SK-N-SH treated with all-trans-retinoic acid at 6 μM for 48 hours (cell line): ENCODE measurements at regions not wholly inside any gene's neighbourhood (a gene's known extent, or its start where the extent isn't known, plus 50 kb on each side); places are given as distances from the start of the nearest gene placed in this dataset.
A peak's percentile ranks its signal among the peaks of the same experiment; 100 is the strongest.

Source experiments
- ATAC-seq: fragments of 200-7000 bp; cut with Tn5 transposase; 3 replicates; pipeline ENCODE4 v1.9.1; 2020; ENCODE audit warnings: mild to moderate bottlenecking, moderate library complexity
- ARNTL ChIP-seq: fragments of 450-650 bp; formaldehyde crosslinking; IDR thresholded peaks from 2 replicates; pipeline ENCODE4 v1.5.0; 2020; ENCODE audit warnings: low read depth, mild to moderate bottlenecking, moderate library complexity, borderline replicate concordance
- BACH2 ChIP-seq: fragments of 250-450 bp; sonication (Bioruptor Pico); IDR thresholded peaks from 2 replicates; pipeline ENCODE4 v1.9.0; 2021; ENCODE audit warnings: mild to moderate bottlenecking, borderline replicate concordance
- CSDC2 ChIP-seq: fragments of 250-450 bp; sonication (Bioruptor Pico); IDR thresholded peaks from 2 replicates; pipeline ENCODE4 v1.5.0; 2020; ENCODE audit warnings: mild to moderate bottlenecking, moderate library complexity
- CSRNP3 ChIP-seq: fragments of 250-450 bp; sonication (Bioruptor Pico); IDR thresholded peaks from 2 replicates; pipeline ENCODE4 v1.5.1; 2021; ENCODE audit warnings: mild to moderate bottlenecking, moderate library complexity
- GLIS3 ChIP-seq: fragments of 250-450 bp; sonication (Bioruptor Pico); IDR thresholded peaks from 2 replicates; pipeline ENCODE4 v1.5.0; 2020; ENCODE audit warnings: mild to moderate bottlenecking, moderate library complexity
- ISL1 ChIP-seq: fragments of 250-450 bp; sonication (Bioruptor Pico); IDR thresholded peaks from 2 replicates; pipeline ENCODE4 v2.1.2; 2022; ENCODE audit warnings: mild to moderate bottlenecking, moderate library complexity
- OSR1 ChIP-seq: fragments of 250-450 bp; sonication (Bioruptor Pico); IDR thresholded peaks from 2 replicates; pipeline ENCODE4 v1.8.0; 2022; ENCODE audit warnings: moderate library complexity, mild to moderate bottlenecking, inconsistent platforms
- PATZ1 ChIP-seq: fragments of 250-450 bp; sonication (Bioruptor Pico); IDR thresholded peaks from 2 replicates; pipeline ENCODE4 v1.8.0; 2020; ENCODE audit warnings: mild to moderate bottlenecking, moderate library complexity, borderline replicate concordance
- POU6F1 ChIP-seq: fragments of 250-450 bp; sonication (Bioruptor Pico); IDR thresholded peaks from 2 replicates; pipeline ENCODE4 v1.8.0; 2021; ENCODE audit warnings: low read depth, mild to moderate bottlenecking, moderate library complexity, borderline replicate concordance
- PPARA ChIP-seq: fragments of 250-450 bp; sonication (Bioruptor Pico); IDR thresholded peaks from 2 replicates; pipeline ENCODE4 v1.5.0; 2020; ENCODE audit warnings: mild to moderate bottlenecking, borderline replicate concordance
- TOX ChIP-seq: fragments of 250-450 bp; sonication (Bioruptor Pico); IDR thresholded peaks from 2 replicates; pipeline ENCODE4 v1.8.0; 2021; ENCODE audit warnings: mild to moderate bottlenecking, moderate library complexity, borderline replicate concordance
- TSHZ2 ChIP-seq: fragments of 250-450 bp; sonication (Bioruptor Pico); IDR thresholded peaks from 2 replicates; pipeline ENCODE4 v1.5.0; 2020; ENCODE audit warnings: mild to moderate bottlenecking, moderate library complexity
- ZC3H10 ChIP-seq: fragments of 250-450 bp; sonication (Bioruptor Pico); IDR thresholded peaks from 2 replicates; pipeline ENCODE4 v1.5.1; 2021; ENCODE audit warnings: mild to moderate bottlenecking, moderate library complexity
- ZFP3 ChIP-seq: fragments of 250-450 bp; sonication (Bioruptor Pico); IDR thresholded peaks from 2 replicates; pipeline ENCODE4 v1.5.0; 2020; ENCODE audit warnings: mild to moderate bottlenecking, moderate library complexity
- ZNF70 ChIP-seq: fragments of 450-650 bp; formaldehyde crosslinking; IDR thresholded peaks from 2 replicates; pipeline ENCODE4 v1.5.0; 2020; ENCODE audit warnings: mild to moderate bottlenecking, moderate library complexity
- TF ChIP-seq, protein P1 (sequence below): fragments of 250-450 bp; sonication (Bioruptor Pico); IDR thresholded peaks from 2 replicates; pipeline ENCODE4 v1.5.1; 2020; ENCODE audit warnings: low read depth, mild to moderate bottlenecking, moderate library complexity

GRCh38 chr10:78285226-78285625 lies 251.6 kb downstream of the RPS24 start:
- TF ChIP-seq ZC3H10 (no peak), BACH2 (CRISPR knock-in tag) (no peak), TOX (CRISPR knock-in tag) (no peak), CSRNP3 (no peak), PPARA (CRISPR knock-in tag) (no peak), POU6F1 (CRISPR knock-in tag) (no peak), CSDC2 (CRISPR knock-in tag) (no peak), ISL1 (CRISPR knock-in tag) (no peak), TSHZ2 (CRISPR knock-in tag) (no peak), PATZ1 (CRISPR knock-in tag) (no peak), ARNTL (no peak), OSR1 (CRISPR knock-in tag) (no peak), ZFP3 (CRISPR knock-in tag) (no peak)
- TF ChIP-seq, protein P1, sequence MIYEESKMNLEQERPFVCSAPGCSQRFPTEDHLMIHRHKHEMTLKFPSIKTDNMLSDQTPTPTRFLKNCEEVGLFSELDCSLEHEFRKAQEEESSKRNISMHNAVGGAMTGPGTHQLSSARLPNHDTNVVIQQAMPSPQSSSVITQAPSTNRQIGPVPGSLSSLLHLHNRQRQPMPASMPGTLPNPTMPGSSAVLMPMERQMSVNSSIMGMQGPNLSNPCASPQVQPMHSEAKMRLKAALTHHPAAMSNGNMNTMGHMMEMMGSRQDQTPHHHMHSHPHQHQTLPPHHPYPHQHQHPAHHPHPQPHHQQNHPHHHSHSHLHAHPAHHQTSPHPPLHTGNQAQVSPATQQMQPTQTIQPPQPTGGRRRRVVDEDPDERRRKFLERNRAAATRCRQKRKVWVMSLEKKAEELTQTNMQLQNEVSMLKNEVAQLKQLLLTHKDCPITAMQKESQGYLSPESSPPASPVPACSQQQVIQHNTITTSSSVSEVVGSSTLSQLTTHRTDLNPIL: no peak
- no peak for ATAC-seq

DNA sequence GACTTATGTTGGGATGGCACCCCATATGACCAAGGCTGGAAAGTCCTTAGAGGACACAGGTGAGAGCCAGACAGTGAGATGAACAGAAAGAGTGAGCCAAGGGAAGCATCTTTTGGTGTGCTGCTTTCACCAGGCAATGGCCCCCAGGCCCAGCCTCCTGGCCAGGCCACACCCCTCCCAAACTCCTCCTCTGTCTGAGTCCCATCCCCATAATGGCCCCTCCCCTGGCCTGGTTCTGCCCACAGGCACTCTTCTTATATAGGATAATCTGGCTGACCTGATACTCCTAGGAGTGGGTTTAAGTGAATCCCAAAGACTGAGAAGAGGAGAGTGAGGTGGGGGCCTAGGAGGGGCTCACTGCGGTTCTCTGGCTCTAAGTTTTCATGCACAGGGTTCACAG lies 252.5 kb downstream of the RPS24 start:
- ATAC-seq: peak; percentile 62
- TF ChIP-seq PPARA (CRISPR knock-in tag): no peak
- no peak for TF ChIP-seq ZNF70
- TF ChIP-seq BACH2 (CRISPR knock-in tag): no peak
- no peak for TF ChIP-seq PATZ1 (CRISPR knock-in tag)
- TF ChIP-seq OSR1 (CRISPR knock-in tag): no peak
- no peak for TF ChIP-seq CSRNP3
- TF ChIP-seq ARNTL: no peak
- no peak for TF ChIP-seq GLIS3 (CRISPR knock-in tag)
- no peak for TF ChIP-seq TSHZ2 (CRISPR knock-in tag)
- TF ChIP-seq, protein P1: no peak
- no peak for TF ChIP-seq POU6F1 (CRISPR knock-in tag)
- TF ChIP-seq ISL1 (CRISPR knock-in tag): no peak
- TF ChIP-seq ZFP3 (CRISPR knock-in tag): no peak
